Tongue (tissue), 1 donor: ENCODE measurements at regions not wholly inside any gene's neighbourhood (a gene's known extent, or its start where the extent isn't known, plus 50 kb on each side); places are given as distances from the start of the nearest gene placed in this dataset.
"Not testable (repeated sequence)": the region's sequence is repeated elsewhere in the genome, so short reads cannot be mapped to it uniquely, and the experiment has no call there.

Experiments
- DNase-seq: peaks from one replicate; pipeline ENCODE4 v3.0.0-alpha.2; 2015

GRCh38 chr5:3102531-3102930 lies 351.1 kb upstream of the IRX2 start:
- DNase-seq: no peak

GRCh38 chr5:3101561-3101960 lies 350.1 kb upstream of the IRX2 start:
- no peak for DNase-seq

GRCh38 chr5:3100921-3101551 lies 349.6 kb upstream of the IRX2 start:
- no peak for DNase-seq

DNA sequence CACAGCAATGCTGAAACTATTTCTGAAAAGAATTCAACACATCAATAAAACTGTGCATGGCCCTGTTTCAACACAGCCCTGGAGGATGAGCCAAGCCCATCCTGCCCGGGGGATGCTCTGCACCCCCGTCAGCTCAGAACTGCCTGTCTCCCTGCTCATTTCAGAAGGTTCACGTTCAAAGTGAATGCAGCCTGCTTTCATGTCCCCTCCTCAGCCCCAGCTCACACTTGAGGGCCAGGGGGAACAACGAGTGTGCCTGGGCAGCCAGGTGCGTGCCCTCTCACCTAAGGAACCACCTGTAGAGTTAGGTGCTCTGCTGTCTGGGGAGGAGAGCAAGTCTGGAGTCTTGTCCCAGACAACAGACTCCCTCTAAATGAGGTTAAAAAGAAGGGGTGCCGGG lies 348.5 kb upstream of the IRX2 start:
- no peak for DNase-seq

- DNase-seq: no peak
Observed at GRCh38 chr5:3099526-3099925, 348.0 kb upstream of the IRX2 start.

DNA sequence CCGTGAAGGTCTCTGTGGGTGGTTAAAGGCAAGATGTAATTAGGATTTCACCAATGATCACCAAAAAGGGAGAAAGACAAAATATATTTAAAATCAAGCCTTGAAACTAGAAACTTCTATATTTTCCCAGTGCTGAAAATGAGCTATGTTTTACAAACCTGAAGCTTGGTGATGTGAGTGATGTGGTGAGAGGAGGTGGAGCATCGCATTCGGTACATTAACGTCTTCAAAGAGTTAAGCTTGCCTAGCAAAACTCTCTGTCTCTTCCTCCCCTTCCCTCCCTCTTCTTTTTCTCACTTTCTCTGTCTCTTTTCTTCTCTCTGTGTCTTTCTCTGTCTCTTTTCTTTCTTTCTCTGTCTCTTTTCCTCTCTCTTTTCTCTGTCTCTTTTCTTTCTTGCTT lies 347.3 kb upstream of the IRX2 start:
- DNase-seq: no peak

DNA sequence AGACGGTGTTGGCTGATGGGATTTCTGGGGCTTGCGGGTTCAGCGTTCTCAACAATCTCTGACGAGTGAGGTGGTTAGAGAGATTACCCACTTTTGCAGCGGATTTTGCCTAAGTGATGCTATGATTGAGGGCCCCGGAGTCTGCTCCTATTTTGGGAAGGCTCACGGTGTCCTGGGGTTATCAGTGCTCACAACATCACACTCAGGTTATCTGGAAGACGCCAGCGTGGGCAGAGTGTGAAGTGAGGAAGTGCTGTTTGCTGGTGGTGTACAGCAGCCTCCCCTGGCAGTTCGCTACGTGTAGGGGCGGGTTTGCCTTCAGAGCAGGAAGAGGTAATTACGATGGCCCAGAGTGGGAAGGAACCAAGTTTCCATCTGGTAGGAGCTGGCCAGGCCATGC lies 341.2 kb upstream of the IRX2 start:
- no peak for DNase-seq

DNA sequence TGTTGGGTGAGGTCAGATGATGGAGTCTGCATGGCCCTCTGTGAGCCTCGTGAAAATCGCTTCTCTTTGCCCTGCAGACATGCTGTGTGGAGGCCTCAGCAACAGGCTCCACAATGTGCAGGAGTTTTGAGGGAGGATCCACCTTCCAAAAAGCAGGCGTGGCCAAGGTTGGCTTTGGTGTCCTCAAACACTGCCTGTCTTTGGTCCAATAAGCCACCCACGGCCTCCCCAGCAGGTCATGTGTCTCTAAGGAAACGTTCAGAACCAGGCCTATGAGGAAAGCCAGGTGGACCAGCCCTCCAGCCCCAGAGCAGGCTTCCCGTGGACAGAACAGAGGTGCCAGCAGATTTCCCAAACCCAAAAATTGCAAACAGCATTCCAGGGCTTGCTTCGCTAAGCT lies 340.7 kb upstream of the IRX2 start:
- DNase-seq: no peak

GRCh38 chr5:3091040-3091774 lies 339.7 kb upstream of the IRX2 start:
- DNase-seq: no peak

DNA sequence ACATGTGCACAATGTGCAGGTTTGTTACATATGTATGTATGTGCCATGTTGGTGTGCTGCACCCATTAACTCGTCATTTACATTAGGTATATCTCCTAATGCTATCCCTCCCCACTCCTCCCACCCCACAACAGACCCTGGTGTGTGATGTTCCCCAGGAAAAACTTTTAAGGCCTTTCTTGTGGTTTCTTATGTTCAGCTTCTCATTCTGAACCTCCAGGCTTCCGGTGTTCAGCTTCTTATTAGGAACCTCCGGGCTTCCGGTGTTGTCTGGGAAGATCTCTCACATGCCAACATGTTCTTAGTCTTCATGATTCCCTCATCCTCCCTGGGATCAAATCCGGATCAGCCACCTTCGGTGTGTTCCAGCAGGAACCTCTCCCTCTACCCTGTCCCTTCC lies 338.8 kb upstream of the IRX2 start:
- DNase-seq: not testable (repeated sequence)

DNA sequence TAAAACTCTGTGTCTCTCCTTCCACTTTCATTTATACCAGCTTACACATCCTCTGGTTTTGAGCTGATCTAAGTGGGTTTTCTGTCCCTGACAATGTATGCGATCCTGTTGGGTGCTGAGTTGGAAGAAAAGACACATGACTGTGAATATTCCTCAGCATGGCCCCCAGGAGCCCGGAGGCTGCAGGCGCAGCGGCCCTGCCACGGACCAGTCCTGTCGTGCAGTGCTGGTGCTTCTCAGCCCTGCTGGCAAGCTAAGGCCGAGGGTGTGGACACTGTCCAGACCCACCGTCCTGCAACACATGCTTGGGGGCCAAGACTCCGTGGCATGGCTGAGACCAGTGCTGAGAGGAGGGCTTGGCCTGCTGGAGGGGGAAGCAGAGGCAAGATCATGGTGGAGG lies 328.9 kb upstream of the IRX2 start:
- no peak for DNase-seq

DNA sequence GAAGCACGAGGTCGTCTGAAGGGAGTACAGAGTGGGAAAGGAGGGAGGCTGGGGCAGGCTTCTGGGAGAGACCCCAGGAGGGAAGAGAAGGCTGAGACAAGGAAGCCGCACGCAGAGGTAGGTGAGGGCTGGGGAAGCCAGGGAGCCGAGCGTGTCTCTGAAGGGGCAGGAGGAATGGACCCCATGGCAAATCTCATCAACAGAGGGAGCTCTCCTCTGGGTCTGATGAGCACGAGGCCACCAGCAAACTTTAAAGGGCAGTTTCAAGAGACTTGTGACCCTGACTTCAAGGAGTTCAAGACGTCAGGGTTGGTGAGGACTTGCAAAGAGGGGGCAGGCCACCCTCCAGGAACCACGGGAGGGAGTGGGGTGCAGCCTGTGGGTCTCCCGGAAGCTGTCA lies 326.2 kb upstream of the IRX2 start:
- no peak for DNase-seq

DNA sequence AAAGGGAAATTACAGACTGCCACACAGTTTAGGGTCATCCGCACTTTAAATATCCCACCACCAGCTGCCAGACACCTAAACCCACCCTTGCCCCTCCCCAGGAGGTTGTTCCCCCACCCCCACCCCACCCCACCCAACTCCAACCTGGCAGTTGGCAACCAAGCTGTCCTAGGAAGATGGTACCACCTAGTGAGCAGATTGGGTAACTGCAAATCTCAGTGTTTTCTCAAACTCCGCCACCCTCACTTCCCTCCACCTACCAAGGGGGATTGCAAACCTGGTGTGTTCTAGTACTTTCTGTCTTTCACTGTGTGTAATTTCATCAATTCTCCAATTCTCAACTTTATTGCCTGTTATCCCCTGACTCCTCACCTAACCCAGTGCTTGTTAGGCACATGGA lies 323.8 kb upstream of the IRX2 start:
- DNase-seq: no peak

DNA sequence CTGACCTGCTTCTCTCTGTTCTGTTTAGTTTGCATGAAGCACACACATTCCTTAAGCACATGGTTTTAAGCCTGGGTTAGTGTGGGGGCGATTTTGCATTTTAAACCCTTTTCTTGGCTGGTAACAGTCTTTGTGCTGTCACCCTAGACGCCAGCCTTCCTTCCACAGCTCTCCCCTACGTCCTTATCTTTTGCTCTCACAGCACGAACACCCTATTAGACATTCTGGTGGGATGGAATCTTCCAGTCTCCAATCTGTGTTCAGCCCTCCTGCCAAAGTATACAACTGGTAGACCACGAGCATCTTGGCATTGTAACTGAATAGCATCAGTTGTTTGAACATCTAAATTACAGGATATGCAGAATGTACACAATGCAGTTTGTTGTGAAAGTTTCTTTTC lies 316.9 kb upstream of the IRX2 start:
- DNase-seq: no peak

DNA sequence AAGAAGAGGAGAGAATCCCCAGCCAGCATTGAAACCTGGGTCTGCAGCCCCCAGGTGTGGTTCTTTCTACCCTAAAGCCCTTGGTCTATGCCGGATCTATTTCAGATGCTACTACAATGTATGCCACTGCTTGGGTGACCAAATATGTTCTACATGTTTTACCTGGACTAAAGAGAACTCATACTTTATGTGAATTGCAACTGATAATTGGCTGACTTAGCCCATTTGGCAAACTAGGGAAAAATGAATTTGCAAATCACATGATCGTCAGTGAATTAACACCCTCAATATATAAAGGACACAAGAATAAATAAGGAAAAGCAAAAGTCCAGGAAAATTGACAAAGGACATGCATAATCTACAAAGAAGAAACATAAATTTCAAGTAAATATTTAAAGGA lies 308.8 kb upstream of the IRX2 start:
- DNase-seq: no peak

DNA sequence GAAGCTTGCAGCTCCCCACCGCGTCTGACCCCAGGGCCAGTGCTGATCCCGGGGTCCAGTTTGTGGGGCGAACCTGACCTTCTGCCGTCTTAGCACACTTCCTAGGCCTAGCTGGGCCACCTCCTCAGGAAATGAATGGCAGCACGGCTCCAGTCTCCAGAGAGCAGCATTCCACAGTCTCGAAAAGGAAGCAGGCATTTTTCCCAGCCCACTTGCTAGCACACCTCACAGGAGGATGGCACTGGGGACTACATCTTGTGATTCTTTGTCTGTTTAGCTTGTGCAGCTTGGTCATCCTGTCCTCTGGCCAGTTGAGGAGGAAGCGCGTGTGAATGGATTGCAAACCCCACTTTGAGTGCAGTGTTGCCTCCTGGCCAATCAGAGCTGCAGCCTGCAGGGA lies 308.0 kb upstream of the IRX2 start:
- DNase-seq: no peak

DNA sequence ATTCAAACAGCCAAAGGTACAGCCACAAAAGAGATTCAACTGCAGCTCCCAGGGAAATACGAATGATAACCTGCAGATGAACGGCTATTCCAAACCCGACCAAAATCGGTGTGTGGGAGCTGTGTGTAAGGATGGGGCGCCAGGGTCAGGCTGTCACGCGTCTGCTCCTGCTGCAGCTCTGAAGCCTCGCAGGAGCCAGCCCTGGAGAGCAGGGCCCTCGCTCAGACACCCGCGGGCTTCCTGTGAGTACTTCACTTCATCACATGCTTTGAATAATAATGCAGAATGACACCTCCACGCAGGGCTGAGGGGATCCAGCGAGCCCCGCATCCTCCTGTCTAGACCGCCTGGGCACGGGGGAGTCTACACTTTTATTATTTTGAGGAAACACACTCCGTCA lies 307.5 kb upstream of the IRX2 start:
- DNase-seq: no peak

GRCh38 chr5:3056866-3057265 lies 305.4 kb upstream of the IRX2 start:
- peak; percentile 9 for DNase-seq

DNA sequence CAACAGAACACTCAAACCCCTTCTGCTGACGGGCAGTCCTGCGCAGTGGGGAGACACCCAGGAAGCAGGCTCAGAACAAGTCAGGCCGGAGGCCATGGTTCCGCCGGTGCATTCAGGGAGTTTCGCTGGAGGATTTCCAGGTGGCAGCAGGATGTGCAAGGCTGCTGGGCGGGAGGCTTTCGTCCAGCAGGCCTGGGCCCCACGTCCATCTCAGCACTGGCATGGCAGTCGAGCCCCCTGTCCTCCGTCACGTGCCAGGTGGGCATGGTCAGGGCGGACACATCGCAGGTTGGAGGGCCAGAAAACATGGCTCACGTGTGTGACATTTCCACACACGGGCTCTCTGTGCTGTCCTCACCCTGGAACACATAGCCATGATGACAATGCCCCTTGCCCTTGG lies 299.9 kb upstream of the IRX2 start:
- no peak for DNase-seq

DNA sequence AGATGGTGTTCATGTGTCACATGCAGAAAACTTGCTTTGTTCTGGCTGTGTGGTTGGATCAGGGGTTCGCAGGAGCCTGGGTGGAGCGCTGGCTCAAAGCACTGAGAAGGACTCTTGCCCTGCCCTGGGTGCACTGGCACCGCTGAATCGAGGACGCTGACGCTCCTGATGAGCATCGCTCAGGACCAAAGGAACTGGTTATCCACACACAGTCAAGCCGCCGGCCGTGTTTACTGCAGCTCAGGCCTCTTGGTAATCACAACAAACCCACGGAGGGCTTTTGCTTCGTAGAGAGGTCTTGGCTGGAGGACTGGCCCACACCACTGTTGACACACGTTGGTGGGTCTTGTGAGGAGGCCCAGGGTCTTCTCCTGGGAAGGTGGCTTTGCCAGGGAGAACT lies 299.4 kb upstream of the IRX2 start:
- no peak for DNase-seq

GRCh38 chr5:3049261-3049660 lies 297.8 kb upstream of the IRX2 start:
- DNase-seq: no peak

DNA sequence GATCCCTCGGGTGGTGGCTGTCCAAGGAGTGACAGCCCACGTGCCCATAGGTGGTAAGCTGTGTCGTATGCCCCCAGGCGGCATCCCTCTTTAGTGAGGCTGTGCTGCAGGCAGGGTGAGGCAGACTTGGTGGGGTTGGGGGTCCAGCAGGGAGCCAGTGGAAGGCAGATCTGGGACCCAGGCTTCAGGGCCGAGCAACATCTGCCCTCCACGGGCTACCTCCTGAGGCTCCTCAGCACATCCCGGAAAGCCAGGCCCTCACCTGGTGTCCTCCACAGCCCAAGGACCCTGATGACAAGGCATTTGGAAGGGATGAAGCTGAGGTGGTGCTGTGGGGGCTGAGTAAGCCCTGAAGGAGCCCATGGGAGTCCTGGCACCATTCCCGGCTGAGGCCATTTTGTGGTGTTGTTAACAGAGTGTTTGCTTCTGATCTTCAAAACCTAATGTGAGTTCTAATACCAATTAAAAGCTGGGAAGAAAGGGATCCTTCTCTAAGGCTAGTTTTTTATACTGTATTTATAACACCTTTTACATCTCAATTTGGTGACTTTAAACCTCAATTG lies 295.8 kb upstream of the IRX2 start:
- DNase-seq: no peak

GRCh38 chr5:3043600-3043999 lies 292.1 kb upstream of the IRX2 start:
- no peak for DNase-seq

DNA sequence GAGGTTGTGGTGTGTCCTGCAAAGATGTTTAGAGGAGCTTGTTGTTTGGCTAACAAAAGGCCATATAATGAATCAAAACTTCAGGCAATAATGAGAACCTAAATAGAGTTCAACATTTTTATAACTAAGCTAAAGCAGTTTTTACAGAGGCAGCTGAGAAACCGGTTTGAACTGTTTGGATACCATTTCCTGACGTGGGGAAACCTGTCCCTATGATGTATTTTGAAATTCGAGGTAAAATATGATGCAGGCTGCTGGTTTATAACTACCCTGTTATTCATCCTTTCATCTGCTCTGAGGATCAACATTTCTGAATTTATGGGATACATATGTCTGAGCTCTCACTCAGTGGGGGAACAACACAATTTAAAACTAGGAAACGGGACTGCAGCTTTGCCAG lies 289.5 kb upstream of the IRX2 start:
- peak; percentile 6 for DNase-seq
